ENCODE measurements at regions not wholly inside any gene's neighbourhood (a gene's known extent, or its start where the extent isn't known, plus 50 kb on each side); places are given as distances from the start of the nearest gene placed in this dataset.

DNA sequence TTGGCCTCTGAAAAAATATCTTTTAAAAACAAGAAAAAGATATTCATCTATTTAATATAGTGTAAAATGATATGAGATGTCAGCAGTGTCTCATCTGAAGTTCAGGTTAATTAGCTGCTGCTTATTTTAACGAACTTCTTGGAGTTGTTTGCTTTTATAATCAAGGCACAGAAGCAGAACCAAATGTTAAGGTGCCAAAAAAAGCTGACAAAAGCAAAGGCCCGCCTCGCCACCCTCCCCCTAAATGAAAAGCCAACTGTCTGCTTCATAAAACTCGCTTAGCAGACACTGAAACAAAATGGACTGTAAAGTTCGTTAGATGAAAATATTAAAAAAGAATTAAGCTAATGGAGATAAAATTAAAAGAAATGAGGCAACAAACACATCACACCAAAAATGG, 562.6 kb downstream of the ZEB2 start:
- DNase-seq (no peak), ATAC-seq (no peak)
- BruUV-seq (replicated peaks) = no TSS peak
- intact Hi-C loops (cut with micrococcal nuclease) = no loop called here
- H3K4me3 ChIP-seq (ENCODE audit: low read length) = no peak overlapping the region
- no peaks in the 10 kb centered on the region for H3K79me2 ChIP-seq (ENCODE audit: low read length)
- peaks cover 27% of the 10 kb centered on the region for H3K4me1 ChIP-seq (ENCODE audit: insufficient read depth, low read length)
- ChIA-PET POLR2A (ENCODE audit: unreplicated experiment) (no interaction called here), CTCF (no interaction called here)
- H3K27me3 ChIP-seq (ENCODE audit: low read length) = no peaks in the 10 kb centered on the region
- no peaks in the 10 kb centered on the region for H3K36me3 ChIP-seq (ENCODE audit: low read depth, low read length)
- TF ChIP-seq CTCF (conservative IDR thresholded peaks at IDR 0.05; ENCODE audit: low read depth, low read length) = no peak
- no peak for TF ChIP-seq EZH2 (IDR thresholded peaks at IDR 0.05; ENCODE audit: low read length, unreplicated experiment)
- no peak for TF ChIP-seq EZH2phosphoT487 (IDR thresholded peaks at IDR 0.05; ENCODE audit: borderline replicate concordance, low read length)
- H4K20me1 ChIP-seq (ENCODE audit: low read length) = no peaks in the 10 kb centered on the region
- no peaks in the 10 kb centered on the region for H3F3A ChIP-seq (ENCODE audit: low read length, unreplicated experiment)
- no peak overlapping the region for H2AFZ ChIP-seq (ENCODE audit: low read length)
- no peaks in the 10 kb centered on the region for H3K9me3 ChIP-seq (ENCODE audit: low read length)
- H3K4me2 ChIP-seq (ENCODE audit: low read length) = no peak overlapping the region
- no peak overlapping the region for H3K9ac ChIP-seq (ENCODE audit: low read length)
- no peaks in the 10 kb centered on the region for H3K9me2 ChIP-seq (replicated peaks; ENCODE audit: low read length)
- no peak overlapping the region for H3K27ac ChIP-seq (ENCODE audit: low read length)

DNA sequence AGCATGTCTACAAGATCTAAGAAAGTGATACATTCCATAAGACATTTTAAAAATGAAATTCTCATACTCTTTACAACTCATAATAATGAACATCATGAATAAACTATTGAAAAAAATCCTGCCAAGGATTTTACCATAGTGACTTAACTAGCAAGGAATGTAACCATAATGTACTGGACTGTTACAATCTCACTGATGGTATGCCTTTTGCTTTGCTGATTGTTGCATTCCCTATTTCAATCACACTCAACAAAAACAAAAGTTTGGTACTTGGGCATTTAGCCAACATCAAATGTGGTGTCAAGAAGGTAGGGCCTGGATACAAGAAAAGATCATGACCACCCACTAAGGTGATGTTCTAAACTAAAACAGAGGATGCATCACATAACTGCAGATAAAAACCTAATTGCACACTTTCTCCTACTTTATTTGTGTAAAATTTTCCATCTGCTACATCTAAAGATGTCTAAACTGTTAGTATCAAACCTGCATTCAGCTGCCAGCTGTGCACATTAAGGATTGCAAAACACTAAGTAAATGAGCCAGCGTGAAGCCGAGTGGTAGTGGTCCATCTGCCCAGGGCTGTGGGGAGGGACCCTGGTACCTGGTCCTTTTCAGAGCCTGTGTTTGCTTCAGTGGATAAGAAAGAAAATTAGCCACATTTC, 564.4 kb downstream of the ZEB2 start:
- intact Hi-C loops (cut with micrococcal nuclease) = no loop called here
- ATAC-seq = peak; percentile 61

More for the DNA sequence above, 564.4 kb downstream of the ZEB2 start:
- no peaks in the 10 kb centered on the region for H3K27me3 ChIP-seq (ENCODE audit: low read length)
- DNase-seq = peak; percentile 56
- no peak overlapping the region for H3K4me3 ChIP-seq (ENCODE audit: low read length)
- no peaks in the 10 kb centered on the region for H3K9me3 ChIP-seq (ENCODE audit: low read length)
- ChIA-PET CTCF (no interaction called here), POLR2A (ENCODE audit: unreplicated experiment) (no interaction called here)
- H2AFZ ChIP-seq (ENCODE audit: low read length) = no peak overlapping the region
- H3F3A ChIP-seq (ENCODE audit: low read length, unreplicated experiment) = no peaks in the 10 kb centered on the region
- H3K9ac ChIP-seq (ENCODE audit: low read length) = no peak overlapping the region
- no peaks in the 10 kb centered on the region for H4K20me1 ChIP-seq (ENCODE audit: low read length)
- no peaks in the 10 kb centered on the region for H3K79me2 ChIP-seq (ENCODE audit: low read length)
- H3K36me3 ChIP-seq (ENCODE audit: low read depth, low read length) = no peaks in the 10 kb centered on the region
- no peak for TF ChIP-seq CTCF (conservative IDR thresholded peaks at IDR 0.05; ENCODE audit: low read depth, low read length)
- H3K4me1 ChIP-seq (ENCODE audit: insufficient read depth, low read length) = peaks cover 33% of the 10 kb centered on the region
- H3K27ac ChIP-seq (ENCODE audit: low read length) = no peak overlapping the region
- BruUV-seq (replicated peaks) = no TSS peak
- no peak overlapping the region for H3K4me2 ChIP-seq (ENCODE audit: low read length)
- H3K9me2 ChIP-seq (replicated peaks; ENCODE audit: low read length) = no peaks in the 10 kb centered on the region

Measured in PC-3 (cell line).